CD4-positive, alpha-beta T cell (primary cell): ENCODE measurements at regions not wholly inside any gene's neighbourhood (a gene's known extent, or its start where the extent isn't known, plus 50 kb on each side); places are given as distances from the start of the nearest gene placed in this dataset.

Experiments
- ATAC-seq: fragments of 200-7000 bp; cut with Tn5 transposase; one replicate; pipeline ENCODE4 v1.10.0; 2022; ENCODE audit warnings: mild to moderate bottlenecking; ENCODE audit not compliant: poor library complexity
- CTCF ChIA-PET: fragments of 350-600 bp; sonication (Branson Sonifier 250); formaldehyde crosslinking; loops from one replicate; lab custom pipeline; 2021; ENCODE audit warnings: antibody characterized with exemption, inconsistent platforms; lab: Charles Lee
- POLR2A ChIA-PET: fragments of 350-600 bp; sonication (Branson Sonifier 250); formaldehyde crosslinking; loops from one replicate; lab custom pipeline; 2021; ENCODE audit warnings: antibody characterized with exemption, inconsistent platforms; lab: Charles Lee
- DNase-seq, 14 experiments: peaks; one replicate each; pipeline ENCODE4 v3.0.0-alpha.2; 2013 to 2020; ENCODE audit warnings: mixed read lengths in 2 of 14
- H3K27ac ChIP-seq, 2 donors: one replicate each; pipeline versions ENCODE4 v1.5.1 to v1.7.0; 2013; ENCODE audit warnings: low read length in 2 of 2, low read depth in 1 of 2, mild to moderate bottlenecking in 1 of 2
- H3K27me3 ChIP-seq, 2 experiments: 1 replicate in 1 of 2; 2 replicates in 1 of 2; pipeline versions ENCODE4 v1.6.1 to v1.7.0; 2013; ENCODE audit warnings: low read length in 2 of 2, control low read depth in 1 of 2, mild to moderate bottlenecking in 1 of 2, moderate library complexity in 1 of 2; ENCODE audit not compliant: insufficient read depth in 2 of 2, control insufficient read depth in 1 of 2
- H3K36me3 ChIP-seq: one replicate; pipeline ENCODE4 v1.6.1; 2013; ENCODE audit warnings: low read length, control low read depth; ENCODE audit not compliant: insufficient read depth
- H3K4me1 ChIP-seq: one replicate; pipeline ENCODE4 v1.6.1; 2013; ENCODE audit warnings: low read length, control low read depth; ENCODE audit not compliant: insufficient read depth
- H3K4me3 ChIP-seq: one replicate; pipeline ENCODE4 v1.5.1; 2013; ENCODE audit warnings: mild to moderate bottlenecking, low read length, moderate library complexity
- H3K9me3 ChIP-seq, 2 experiments: 1 replicate in 1 of 2; 2 replicates in 1 of 2; pipeline versions ENCODE4 v1.6.1 to v1.7.0; 2013; ENCODE audit warnings: low read length in 2 of 2, mild to moderate bottlenecking in 2 of 2, control low read depth in 1 of 2, moderate library complexity in 1 of 2; ENCODE audit not compliant: control insufficient read depth in 1 of 2, insufficient read depth in 1 of 2
- H3K27ac Mint-ChIP-seq: one replicate; pipeline ENCODE4 v1.8.0; 2020; ENCODE audit warnings: mixed read lengths
- H3K27me3 Mint-ChIP-seq: one replicate; pipeline ENCODE4 v1.8.0; 2021; ENCODE audit warnings: mixed read lengths
- H3K36me3 Mint-ChIP-seq: one replicate; pipeline ENCODE4 v1.8.0; 2021; ENCODE audit warnings: low read depth, mixed read lengths
- H3K4me1 Mint-ChIP-seq: one replicate; pipeline ENCODE4 v1.8.0; 2021; ENCODE audit warnings: low read depth, mixed read lengths
- H3K4me3 Mint-ChIP-seq: one replicate; pipeline ENCODE4 v1.8.0; 2020; ENCODE audit warnings: mild to moderate bottlenecking, mixed read lengths
- H3K9me3 Mint-ChIP-seq: one replicate; pipeline ENCODE4 v1.8.0; 2020; ENCODE audit warnings: mixed read lengths
- CTCF ChIP-seq: fragments of 200-600 bp; IDR thresholded peaks from one replicate; pipeline ENCODE4 v1.8.0; 2022; ENCODE audit warnings: antibody characterized with exemption, mild to moderate bottlenecking
- intact Hi-C, 2 experiments: fragments of 100-400 bp; cut with DNase I in 1 of 2; cut with micrococcal nuclease in 1 of 2; formaldehyde crosslinking; loops; one replicate each; pipeline versions ENCODE4 v1.15.1 to v1.9.0; 2023 to 2025; cut with DNase I, micrococcal nuclease

DNA sequence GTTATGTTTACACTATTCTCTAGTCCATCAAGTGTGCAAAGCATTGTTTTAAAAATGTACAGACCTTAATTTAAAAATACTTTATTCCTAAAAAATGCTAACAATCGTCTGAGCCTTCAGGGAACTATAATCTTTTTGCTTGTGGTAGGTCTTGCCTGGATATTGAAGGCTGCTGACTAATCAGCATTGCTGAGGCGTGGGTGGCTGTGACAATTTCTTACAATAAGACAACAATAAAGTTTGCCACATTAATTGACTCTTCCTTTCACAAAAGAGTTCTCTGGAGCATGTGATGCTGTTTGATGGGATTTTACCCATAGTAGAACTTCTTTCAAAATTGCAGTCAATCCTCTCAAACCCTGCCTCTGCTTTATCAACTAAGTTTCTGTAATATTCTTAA lies 384.0 kb upstream of the TGFBR2 start:
- no peak overlapping the region for H3K4me3 Mint-ChIP-seq
- peaks cover 3% of the 10 kb centered on the region for H3K9me3 Mint-ChIP-seq
- no peaks in the 10 kb centered on the region for H3K27me3 Mint-ChIP-seq
- no peak for DNase-seq
- intact Hi-C loops = no loop called here
- no peak overlapping the region for H3K27ac Mint-ChIP-seq
- ATAC-seq = no peak
- Histone ChIP-seq H3K4me1 (no peaks in the 10 kb centered on the region), H3K27ac (no peak overlapping the region), H3K9me3 (no peaks in the 10 kb centered on the region), H3K36me3 (no peaks in the 10 kb centered on the region), H3K27me3 (no peaks in the 10 kb centered on the region), H3K4me3 (no peak overlapping the region)
- peaks cover 3% of the 10 kb centered on the region for H3K4me1 Mint-ChIP-seq
- no peak for TF ChIP-seq CTCF
- CTCF ChIA-PET = no interaction called here
- POLR2A ChIA-PET = no interaction called here
- no peaks in the 10 kb centered on the region for H3K36me3 Mint-ChIP-seq

DNA sequence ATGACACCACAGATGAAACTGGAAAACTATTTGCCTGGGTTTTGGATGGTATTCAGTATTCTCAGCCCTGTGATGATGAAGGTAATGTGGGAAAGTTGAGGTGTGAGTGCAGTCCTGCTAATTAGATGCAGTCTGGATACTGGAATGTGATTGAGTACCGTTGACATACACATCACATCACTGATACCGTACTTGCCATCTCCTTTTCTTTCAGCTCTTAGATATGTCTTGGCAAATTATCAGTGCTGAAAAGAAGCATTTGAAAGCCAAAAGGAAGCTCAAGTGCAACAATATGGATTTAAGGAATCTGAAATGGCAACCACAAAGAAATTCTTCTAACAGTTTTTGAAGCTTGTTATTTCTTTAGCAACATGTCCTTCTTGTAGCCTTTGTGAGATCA lies 381.4 kb upstream of the TGFBR2 start:
- H3K9me3 Mint-ChIP-seq = no peaks in the 10 kb centered on the region
- H3K27ac ChIP-seq = no peak overlapping the region
- peaks cover 10% of the 10 kb centered on the region for H3K4me1 Mint-ChIP-seq
- ChIA-PET CTCF (no interaction called here), POLR2A (no interaction called here)
- H3K27me3 ChIP-seq = no peaks in the 10 kb centered on the region
- no peaks in the 10 kb centered on the region for H3K27me3 Mint-ChIP-seq
- no peak overlapping the region for H3K4me3 ChIP-seq
- no peak overlapping the region for H3K27ac Mint-ChIP-seq
- H3K4me1 ChIP-seq = no peaks in the 10 kb centered on the region
- intact Hi-C loops = no loop called here
- no peaks in the 10 kb centered on the region for H3K9me3 ChIP-seq
- TF ChIP-seq CTCF = no peak
- no peak for ATAC-seq
- no peaks in the 10 kb centered on the region for H3K36me3 Mint-ChIP-seq
- no peaks in the 10 kb centered on the region for H3K36me3 ChIP-seq
- no peak overlapping the region for H3K4me3 Mint-ChIP-seq
- DNase-seq = no peak

GRCh38 chr3:30226601-30227151 lies 379.7 kb upstream of the TGFBR2 start:
- H3K27ac ChIP-seq = no peak overlapping the region
- no peak for TF ChIP-seq CTCF

More at GRCh38 chr3:30226601-30227151, 379.7 kb upstream of the TGFBR2 start:
- Mint-ChIP-seq H3K27ac (no peak overlapping the region), H3K27me3 (no peaks in the 10 kb centered on the region), H3K4me3 (no peak overlapping the region), H3K36me3 (no peaks in the 10 kb centered on the region), H3K4me1 (peaks cover 10% of the 10 kb centered on the region), H3K9me3 (no peaks in the 10 kb centered on the region)
- Histone ChIP-seq H3K4me1 (no peaks in the 10 kb centered on the region), H3K36me3 (no peaks in the 10 kb centered on the region), H3K4me3 (no peak overlapping the region), H3K9me3 (no peaks in the 10 kb centered on the region), H3K27me3 (no peaks in the 10 kb centered on the region)
- POLR2A ChIA-PET = no interaction called here
- DNase-seq (no peak), ATAC-seq (no peak)
- CTCF ChIA-PET = interaction anchor here (1.2 kb wide), 1 partner anchor 27 kb away, joined by 3 read pairs; no protein-coding TSS in a partner anchor
- intact Hi-C loops = no loop called here
